HepG2 (cell line): ENCODE measurements at regions not wholly inside any gene's neighbourhood (a gene's known extent, or its start where the extent isn't known, plus 50 kb on each side); places are given as distances from the start of the nearest gene placed in this dataset.

Experiments
- CTCF ChIP-seq: sonication (generic); formaldehyde crosslinking; IDR thresholded peaks from 2 replicates; pipeline ENCODE4 v1.5.0; 2020; ENCODE audit warnings: mild to moderate bottlenecking, missing genetic modification reagents, moderate library complexity
- DRAP1 ChIP-seq: IDR thresholded peaks from 2 replicates; pipeline ENCODE4 v1.6.1; 2016; ENCODE audit warnings: missing genetic modification reagents, missing compliant biosample characterization
- EP300 ChIP-seq, 3 experiments: sonication (generic) in 1 of 3; formaldehyde crosslinking in 1 of 3; IDR thresholded peaks; 2 replicates each; pipeline versions ENCODE4 v1.5.1 to v1.6.1; 2011 to 2020; ENCODE audit warnings: low read depth in 2 of 3, low read length in 2 of 3, borderline replicate concordance in 1 of 3, improper control_type of control experiment in 1 of 3, mild to moderate bottlenecking in 1 of 3, missing genetic modification reagents in 1 of 3, moderate library complexity in 1 of 3
- KDM2A ChIP-seq: sonication (generic); formaldehyde crosslinking; IDR thresholded peaks from 2 replicates; pipeline ENCODE4 v1.4.0; 2020; ENCODE audit warnings: low read depth, missing genetic modification reagents, borderline replicate concordance
- KLF16 ChIP-seq, 2 experiments: sonication (generic) in 1 of 2; formaldehyde crosslinking in 1 of 2; IDR thresholded peaks; 2 replicates each; pipeline versions ENCODE4 v1.6.1 to v1.8.0; 2016 to 2023; ENCODE audit warnings: missing genetic modification reagents in 2 of 2, missing compliant biosample characterization in 1 of 2
- MYC ChIP-seq: sonication (generic); formaldehyde crosslinking; IDR thresholded peaks from 2 replicates; pipeline ENCODE4 v1.9.0; 2021; ENCODE audit warnings: missing genetic modification reagents, borderline replicate concordance
- PAWR ChIP-seq: sonication (generic); formaldehyde crosslinking; IDR thresholded peaks from 2 replicates; pipeline ENCODE4 v1.4.0; 2020; ENCODE audit warnings: missing genetic modification reagents, mild to moderate bottlenecking, borderline replicate concordance
- PLRG1 ChIP-seq: fragments of 450-650 bp; conservative IDR thresholded peaks from 2 replicates; pipeline ENCODE4 v1.6.1; 2016
- RFX5 ChIP-seq: IDR thresholded peaks from 2 replicates; pipeline ENCODE4 v1.6.1; 2011; ENCODE audit warnings: low read depth, low read length, improper control_type of control experiment
- SETDB1 ChIP-seq: sonication (generic); formaldehyde crosslinking; IDR thresholded peaks from 2 replicates; pipeline ENCODE4 v1.5.1; 2020; ENCODE audit warnings: missing genetic modification reagents, mild to moderate bottlenecking, borderline replicate concordance
- SP1 ChIP-seq, 2 experiments: fragments of 450-650 bp in 1 of 2; sonication (generic) in 1 of 2; formaldehyde crosslinking in 1 of 2; IDR thresholded peaks; 2 replicates each; pipeline versions ENCODE4 v1.4.0 to v1.6.1; 2016 to 2020; ENCODE audit warnings: missing genetic modification reagents in 1 of 2
- TBX3 ChIP-seq: fragments of 450-650 bp; IDR thresholded peaks from 2 replicates; pipeline ENCODE4 v1.6.1; 2017; ENCODE audit warnings: antibody characterized with exemption, mild to moderate bottlenecking, inconsistent platforms, borderline replicate concordance
- ZBTB26 ChIP-seq: IDR thresholded peaks from 2 replicates; pipeline ENCODE4 v1.6.1; 2016; ENCODE audit warnings: missing compliant biosample characterization, missing genetic modification reagents, borderline replicate concordance

GRCh38 chr11:130763087-130763980, 152.9 kb downstream of the SNX19 start:
- no peak for TF ChIP-seq TBX3
- no peak for TF ChIP-seq ZBTB26
- TF ChIP-seq CTCF: no peak
- TF ChIP-seq SETDB1: no peak
- TF ChIP-seq EP300 (IDR thresholded peaks at IDR 0.05; ENCODE audit: low read depth in 2 of 2, low read length in 2 of 2): no peak
- TF ChIP-seq EP300 (CRISPR knock-in tag; IDR thresholded peaks at IDR 0.05; ENCODE audit: borderline replicate concordance): no peak
- TF ChIP-seq KLF16 (CRISPR knock-in tag; IDR thresholded peaks at IDR 0.05): no peak
- no peak for TF ChIP-seq RFX5
- no peak for TF ChIP-seq MYC (CRISPR knock-in tag)
- TF ChIP-seq KDM2A (CRISPR knock-in tag): no peak
- no peak for TF ChIP-seq PAWR (CRISPR knock-in tag)
- TF ChIP-seq DRAP1: no peak
- TF ChIP-seq SP1 (IDR thresholded peaks at IDR 0.05): no peak
- TF ChIP-seq SP1 (CRISPR knock-in tag; IDR thresholded peaks at IDR 0.05): no peak
- TF ChIP-seq PLRG1: no peak
